Left lung (tissue), 4 donors: ENCODE measurements at regions not wholly inside any gene's neighbourhood (a gene's known extent, or its start where the extent isn't known, plus 50 kb on each side); places are given as distances from the start of the nearest gene placed in this dataset.
A peak's percentile ranks its signal among the peaks of the same experiment; 100 is the strongest.

Experiments
- ATAC-seq: fragments of 200-7000 bp; cut with Tn5 transposase; one replicate; pipeline ENCODE4 v1.9.1; 2020; ENCODE audit warnings: moderate library complexity
- DNase-seq, 4 donors: peaks; one replicate each; pipeline ENCODE4 v3.0.0-alpha.2; 2013 to 2020
- H3K27ac ChIP-seq, 2 donors: fragments of 200-600 bp; sonication (generic) in 1 of 2; one replicate each; pipeline versions ENCODE4 v1.5.0 to v1.8.0; 2020 to 2021
- H3K27me3 ChIP-seq, 2 donors: fragments of 200-600 bp; sonication (generic) in 1 of 2; one replicate each; pipeline versions ENCODE4 v1.5.0 to v1.8.0; 2020 to 2021
- H3K36me3 ChIP-seq, 2 donors: fragments of 200-600 bp; sonication (generic) in 1 of 2; one replicate each; pipeline versions ENCODE4 v1.5.0 to v1.8.0; 2020 to 2021
- H3K4me1 ChIP-seq, 2 donors: fragments of 200-600 bp; one replicate each; pipeline ENCODE4 v1.8.0; 2021
- H3K4me3 ChIP-seq, 2 donors: fragments of 200-600 bp; sonication (generic) in 1 of 2; one replicate each; pipeline versions ENCODE4 v1.5.0 to v1.8.0; 2020 to 2021; ENCODE audit warnings: mild to moderate bottlenecking in 1 of 2
- H3K9me3 ChIP-seq, 2 donors: fragments of 200-600 bp; sonication (generic) in 1 of 2; one replicate each; pipeline versions ENCODE4 v1.5.0 to v1.8.0; 2020 to 2021
- intact Hi-C, 2 donors: fragments of 100-400 bp; cut with DNase I; formaldehyde crosslinking; loops; one replicate each; pipeline versions ENCODE4 v1.11.2 to v1.14.2; 2022
- TF ChIP-seq, protein P1 (sequence below), 2 donors: fragments of 200-600 bp; sonication (generic) in 1 of 2; IDR thresholded peaks; one replicate each; pipeline versions ENCODE4 v1.5.0 to v1.8.0; 2021; ENCODE audit warnings: antibody characterized with exemption in 2 of 2
- donor health status: DM: no; HTN: yes; CAD: no.
- donor health status: DM: no; HTN: no; CAD: no.

DNA sequence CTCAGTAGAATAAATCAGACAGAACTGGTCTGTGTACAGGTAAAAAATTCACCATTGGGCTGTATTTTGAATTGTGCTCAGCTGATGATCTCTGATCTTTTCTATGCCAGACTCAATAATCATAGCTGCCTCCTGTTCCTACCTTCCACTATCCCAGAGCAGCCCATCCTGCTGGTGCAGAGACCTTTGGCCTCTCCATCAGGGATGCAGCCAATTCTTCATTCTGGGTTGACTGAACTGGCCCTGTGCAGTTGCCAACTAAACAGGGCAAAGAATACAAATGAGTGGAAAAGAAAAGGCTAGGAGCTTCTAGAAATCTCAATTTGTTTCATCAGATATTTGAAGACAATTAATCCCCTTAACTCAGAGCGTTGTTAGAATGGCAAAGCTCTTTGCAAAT lies 1781.3 kb upstream of the CELF4 start:
- TF ChIP-seq, protein P1, sequence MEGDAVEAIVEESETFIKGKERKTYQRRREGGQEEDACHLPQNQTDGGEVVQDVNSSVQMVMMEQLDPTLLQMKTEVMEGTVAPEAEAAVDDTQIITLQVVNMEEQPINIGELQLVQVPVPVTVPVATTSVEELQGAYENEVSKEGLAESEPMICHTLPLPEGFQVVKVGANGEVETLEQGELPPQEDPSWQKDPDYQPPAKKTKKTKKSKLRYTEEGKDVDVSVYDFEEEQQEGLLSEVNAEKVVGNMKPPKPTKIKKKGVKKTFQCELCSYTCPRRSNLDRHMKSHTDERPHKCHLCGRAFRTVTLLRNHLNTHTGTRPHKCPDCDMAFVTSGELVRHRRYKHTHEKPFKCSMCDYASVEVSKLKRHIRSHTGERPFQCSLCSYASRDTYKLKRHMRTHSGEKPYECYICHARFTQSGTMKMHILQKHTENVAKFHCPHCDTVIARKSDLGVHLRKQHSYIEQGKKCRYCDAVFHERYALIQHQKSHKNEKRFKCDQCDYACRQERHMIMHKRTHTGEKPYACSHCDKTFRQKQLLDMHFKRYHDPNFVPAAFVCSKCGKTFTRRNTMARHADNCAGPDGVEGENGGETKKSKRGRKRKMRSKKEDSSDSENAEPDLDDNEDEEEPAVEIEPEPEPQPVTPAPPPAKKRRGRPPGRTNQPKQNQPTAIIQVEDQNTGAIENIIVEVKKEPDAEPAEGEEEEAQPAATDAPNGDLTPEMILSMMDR (IDR thresholded peaks at IDR 0.05), result no peak
- no peaks in the 10 kb centered on the region for H3K9me3 ChIP-seq
- H3K36me3 ChIP-seq, result no peaks in the 10 kb centered on the region
- intact Hi-C loops, result no loop called here
- no peak for DNase-seq
- no peak overlapping the region for H3K27ac ChIP-seq
- ATAC-seq, result no peak
- H3K4me3 ChIP-seq, result no peak overlapping the region
- no peaks in the 10 kb centered on the region for H3K4me1 ChIP-seq
- H3K27me3 ChIP-seq, result no peaks in the 10 kb centered on the region

GRCh38 chr18:39345321-39345720 lies 1779.7 kb upstream of the CELF4 start:
- Histone ChIP-seq H3K36me3 (no peaks in the 10 kb centered on the region), H3K9me3 (no peaks in the 10 kb centered on the region), H3K4me3 (no peak overlapping the region), H3K27ac (no peak overlapping the region), H3K4me1 (no peaks in the 10 kb centered on the region), H3K27me3 (no peaks in the 10 kb centered on the region)
- TF ChIP-seq, protein P1 (IDR thresholded peaks at IDR 0.05), result no peak
- ATAC-seq (no peak), DNase-seq (peak in 2 of 4 donors; percentile 9 to 13)
- intact Hi-C loops, result no loop called here

GRCh38 chr18:39344487-39344886 lies 1778.9 kb upstream of the CELF4 start:
- Histone ChIP-seq H3K4me3 (no peak overlapping the region), H3K27me3 (no peaks in the 10 kb centered on the region), H3K36me3 (no peaks in the 10 kb centered on the region), H3K9me3 (no peaks in the 10 kb centered on the region), H3K27ac (no peak overlapping the region), H3K4me1 (no peaks in the 10 kb centered on the region)
- intact Hi-C loops, result no loop called here
- ATAC-seq (no peak), DNase-seq (no peak)
- TF ChIP-seq, protein P1 (IDR thresholded peaks at IDR 0.05), result no peak

DNA sequence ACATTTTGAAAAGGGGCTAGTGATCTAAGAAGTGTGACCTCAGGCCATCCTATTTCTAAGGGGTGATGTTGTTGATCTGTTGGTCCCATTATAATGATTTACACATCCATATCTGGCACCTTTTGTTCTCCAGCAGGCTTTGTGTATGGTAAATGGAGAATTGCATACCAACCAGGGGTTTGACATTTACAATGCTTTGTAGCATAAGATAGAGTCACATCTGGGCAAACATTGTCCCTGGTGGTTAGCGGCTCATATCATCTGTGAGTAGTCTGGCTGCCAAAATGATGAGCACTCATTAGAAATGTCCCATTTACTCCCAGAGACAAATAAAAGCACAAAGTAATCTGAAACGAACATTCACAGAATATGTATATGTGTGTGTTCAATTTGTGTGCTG lies 1775.5 kb upstream of the CELF4 start:
- Histone ChIP-seq H3K4me1 (no peaks in the 10 kb centered on the region), H3K9me3 (no peaks in the 10 kb centered on the region), H3K4me3 (no peak overlapping the region), H3K27me3 (no peaks in the 10 kb centered on the region), H3K27ac (no peak overlapping the region), H3K36me3 (no peaks in the 10 kb centered on the region)
- TF ChIP-seq, protein P1 (IDR thresholded peaks at IDR 0.05), result no peak
- intact Hi-C loops, result no loop called here
- ATAC-seq, result no peak
- DNase-seq, result no peak

DNA sequence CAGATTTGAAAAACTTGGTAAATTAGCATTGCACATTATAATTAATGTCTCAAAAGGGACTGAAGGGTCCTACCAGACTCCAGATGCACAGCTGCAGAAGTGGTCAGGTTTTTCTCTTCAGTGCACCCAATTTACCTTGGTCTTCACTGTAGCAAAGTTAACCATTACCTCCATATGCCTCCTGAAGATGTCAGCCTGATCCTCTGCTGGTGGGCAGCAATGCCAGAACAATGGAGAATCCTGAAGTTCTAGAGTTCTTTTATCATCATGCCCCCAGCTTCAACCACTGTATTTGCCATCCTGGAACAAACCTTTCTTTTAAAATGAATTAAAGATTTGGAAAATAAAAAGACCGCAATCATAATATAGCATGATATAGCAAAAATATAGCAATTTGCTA lies 1774.8 kb upstream of the CELF4 start:
- no peak overlapping the region for H3K27ac ChIP-seq
- TF ChIP-seq, protein P1 (IDR thresholded peaks at IDR 0.05), result no peak
- no peaks in the 10 kb centered on the region for H3K4me1 ChIP-seq
- intact Hi-C loops, result no loop called here
- DNase-seq (no peak), ATAC-seq (no peak)
- H3K27me3 ChIP-seq, result no peaks in the 10 kb centered on the region
- H3K36me3 ChIP-seq, result no peaks in the 10 kb centered on the region
- H3K9me3 ChIP-seq, result no peaks in the 10 kb centered on the region
- no peak overlapping the region for H3K4me3 ChIP-seq
